Activated CD4-positive, alpha-beta T cell treated with anti-CD3 and anti-CD28 coated beads for 24 hours (primary cell): ENCODE measurements at regions not wholly inside any gene's neighbourhood (a gene's known extent, or its start where the extent isn't known, plus 50 kb on each side); places are given as distances from the start of the nearest gene placed in this dataset.

ENCODE experiments used
- DNase-seq, 2 donors: peaks; one replicate each; pipeline ENCODE4 v3.0.0-alpha.2; 2020; ENCODE audit warnings: low read depth in 2 of 2

DNA sequence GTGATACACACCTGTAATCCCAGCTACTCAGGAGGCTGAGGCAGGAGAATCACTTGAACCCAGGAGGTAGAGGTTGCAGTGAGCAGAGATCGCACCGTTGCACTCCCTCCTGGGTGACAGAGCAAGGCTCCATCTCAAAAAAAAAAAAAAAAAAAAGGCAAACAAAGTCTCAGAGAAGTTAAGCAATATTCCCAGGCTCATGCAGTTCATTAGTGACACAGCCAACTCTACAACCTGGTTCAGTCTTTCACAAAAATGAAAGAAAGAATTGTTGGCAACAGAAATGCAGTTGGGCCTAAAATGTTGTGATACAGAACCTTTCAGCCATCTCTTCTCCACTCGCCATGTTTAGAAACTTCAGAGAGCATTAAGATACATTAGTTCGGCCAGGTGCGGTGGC is 242.1 kb downstream of the LTN1 start:
- DNase-seq: no peak

GRCh38 chr21:28749536-28749935 is 243.1 kb downstream of the LTN1 start:
- no peak for DNase-seq

GRCh38 chr21:28747464-28747863 is 245.2 kb downstream of the LTN1 start:
- DNase-seq: no peak

- no peak for DNase-seq
Measured at GRCh38 chr21:28746166-28746565, 246.5 kb downstream of the LTN1 start.

GRCh38 chr21:28745131-28746016 is 247.3 kb downstream of the LTN1 start:
- peak; percentile 43 to 58 for DNase-seq

- DNase-seq: no peak
Measured at GRCh38 chr21:28743723-28744122, 249.0 kb downstream of the LTN1 start.

- DNase-seq: no peak
Measured at GRCh38 chr21:28742527-28742926, 250.2 kb downstream of the LTN1 start.

DNA sequence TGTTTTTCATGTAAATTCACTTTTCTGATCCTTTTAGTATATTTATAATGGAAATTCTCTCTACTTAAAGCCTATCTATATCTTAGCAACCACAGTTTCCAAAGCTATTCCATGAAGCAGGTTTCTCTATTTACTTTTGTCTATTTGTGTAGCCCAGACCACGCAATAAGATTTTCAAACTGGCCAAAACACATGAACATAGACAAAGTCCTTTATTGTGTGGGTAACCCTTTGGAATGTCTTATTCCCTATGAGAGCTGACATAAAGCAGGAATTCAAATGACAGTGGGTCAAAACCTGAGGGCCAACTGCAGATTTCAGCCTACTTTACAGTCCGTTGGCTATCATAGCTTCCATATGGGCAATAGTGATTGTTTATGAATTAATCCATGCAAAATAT is 252.6 kb downstream of the LTN1 start:
- no peak for DNase-seq

DNA sequence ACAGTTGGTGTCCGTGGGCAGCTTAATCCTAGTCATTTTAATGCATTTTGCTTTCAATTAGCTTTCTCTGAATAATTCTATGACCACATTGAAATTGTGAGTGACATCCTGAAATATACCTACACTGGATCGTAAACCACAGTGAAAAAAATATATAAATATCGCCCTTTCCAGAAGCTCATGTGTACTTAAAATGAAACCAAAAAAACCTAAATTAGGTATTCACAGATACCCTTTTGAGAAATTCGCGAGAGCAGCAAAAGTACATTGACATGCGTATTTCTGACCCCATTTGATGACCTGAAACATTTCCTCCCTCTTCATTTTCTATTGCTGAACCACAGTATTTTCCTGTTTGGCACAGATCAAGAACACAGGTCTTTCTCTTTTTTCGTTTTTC is 253.8 kb downstream of the LTN1 start:
- no peak for DNase-seq

DNA sequence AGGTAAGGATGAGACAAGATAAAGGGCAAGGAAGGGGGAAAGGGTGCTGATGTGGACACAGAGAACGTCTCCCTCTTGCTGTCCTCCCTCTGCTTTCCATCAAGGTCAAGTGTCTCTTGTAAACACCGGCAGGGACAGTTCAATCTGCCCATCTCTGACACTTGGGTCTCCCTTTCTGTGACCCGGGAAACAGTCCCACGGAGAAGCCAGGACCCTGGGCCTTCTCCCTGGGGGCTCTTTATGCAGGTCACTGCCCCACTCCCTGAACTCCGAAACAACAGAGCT is 254.3 kb downstream of the LTN1 start:
- DNase-seq: no peak

DNA sequence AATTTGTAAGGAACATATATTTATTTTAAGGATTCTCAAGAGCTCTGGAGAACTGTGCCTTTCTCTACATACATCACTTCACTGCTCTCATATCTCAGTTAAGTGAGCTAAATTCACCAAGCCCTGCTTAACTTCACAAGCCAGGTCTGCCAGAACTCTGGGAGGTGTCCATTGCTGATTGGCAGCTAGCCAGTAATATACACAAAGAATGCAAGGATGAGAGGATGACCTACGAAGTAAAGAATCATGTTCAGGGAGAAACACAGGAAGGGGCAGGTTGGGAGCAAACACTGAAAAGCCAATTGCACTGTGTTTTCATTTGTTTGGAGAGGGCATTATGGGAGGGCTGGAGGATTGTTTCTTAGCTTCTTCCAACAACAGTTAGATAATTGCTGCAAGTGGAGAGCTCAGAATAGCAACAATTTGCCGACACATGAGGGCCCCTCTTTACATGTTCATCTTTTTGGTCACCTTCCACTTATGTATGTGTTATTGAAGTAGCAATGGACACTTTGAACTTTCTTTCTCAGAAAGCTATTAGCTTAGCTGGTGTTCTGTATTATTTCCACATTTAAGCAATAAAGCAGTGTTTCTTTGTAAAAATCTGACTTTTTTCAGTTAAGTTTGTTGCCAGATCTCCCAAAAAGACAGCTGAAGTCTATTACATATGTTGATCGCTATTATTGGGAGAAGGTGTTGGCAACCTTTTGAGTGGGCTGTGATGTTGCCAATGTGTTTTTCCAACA is 254.8 kb downstream of the LTN1 start:
- DNase-seq: no peak

GRCh38 chr21:28734522-28735175 is 258.0 kb downstream of the LTN1 start:
- no peak for DNase-seq

GRCh38 chr21:28731700-28732321 is 260.9 kb downstream of the LTN1 start:
- no peak for DNase-seq

DNA sequence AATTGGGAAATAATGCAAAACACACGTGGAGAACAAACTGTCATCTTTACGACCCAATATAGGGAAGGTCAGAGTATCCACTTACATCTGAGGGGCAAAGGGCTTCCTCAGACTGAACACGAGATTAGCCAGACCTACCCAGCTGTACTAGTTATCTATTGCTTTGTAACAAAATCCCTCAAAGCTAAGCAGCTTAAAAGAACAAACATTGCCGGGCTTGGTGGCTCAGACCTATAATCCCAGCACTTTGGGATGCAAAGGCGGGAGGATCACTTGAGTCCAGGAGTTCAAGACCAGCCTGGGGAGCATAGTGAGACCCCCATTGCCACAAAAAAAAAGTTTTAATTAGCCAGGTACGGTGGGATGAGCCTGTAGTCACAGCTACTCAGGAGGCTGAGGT is 262.8 kb downstream of the LTN1 start:
- no peak for DNase-seq

GRCh38 chr21:28727809-28728208 is 264.9 kb downstream of the LTN1 start:
- no peak for DNase-seq

GRCh38 chr21:28725396-28725795 is 267.3 kb downstream of the LTN1 start:
- DNase-seq: no peak

- DNase-seq: no peak
Measured at GRCh38 chr21:28723646-28724045, 269.0 kb downstream of the LTN1 start.

DNA sequence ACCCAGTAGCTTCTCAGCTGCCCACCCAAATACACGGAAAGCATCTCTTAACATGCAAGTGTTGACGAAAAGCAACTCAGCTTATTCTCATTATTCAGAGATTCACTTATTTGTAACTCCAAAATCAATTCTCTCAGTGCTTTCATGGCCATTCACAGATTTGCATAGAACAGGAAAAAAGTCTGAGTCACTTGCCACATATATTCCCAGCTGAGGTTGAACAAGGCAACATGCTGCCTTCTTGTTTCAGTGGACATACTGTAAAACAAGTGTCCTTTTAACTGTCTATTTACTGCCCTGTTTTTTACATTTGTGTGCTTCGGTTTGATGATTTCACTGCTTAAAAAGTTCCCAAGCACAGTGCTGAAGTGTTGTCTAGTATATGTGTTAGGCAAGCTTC is 273.0 kb downstream of the LTN1 start:
- DNase-seq: no peak

GRCh38 chr21:28714777-28715464 is 277.8 kb downstream of the LTN1 start:
- no peak for DNase-seq

GRCh38 chr21:28712411-28712810 is 280.3 kb downstream of the LTN1 start:
- DNase-seq: no peak

DNA sequence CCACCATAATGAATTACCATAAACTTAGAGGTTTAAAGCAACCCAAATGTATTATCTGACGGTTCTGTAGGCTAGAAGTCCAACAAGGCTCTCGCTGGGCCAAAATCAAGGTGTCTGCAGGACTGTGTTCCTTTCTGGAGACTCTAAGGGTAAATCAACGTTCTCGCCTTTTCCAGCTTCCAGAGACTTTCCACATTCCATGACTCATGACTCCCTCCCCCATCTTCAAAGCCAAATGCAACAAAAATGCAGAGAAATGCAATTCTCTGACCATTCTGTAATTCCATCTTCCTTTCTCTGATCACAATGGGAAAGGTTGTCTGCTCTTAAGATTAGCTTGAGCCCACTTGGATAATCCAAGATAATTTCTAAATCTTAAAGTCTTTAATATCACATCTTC is 287.1 kb downstream of the LTN1 start:
- no peak for DNase-seq

DNA sequence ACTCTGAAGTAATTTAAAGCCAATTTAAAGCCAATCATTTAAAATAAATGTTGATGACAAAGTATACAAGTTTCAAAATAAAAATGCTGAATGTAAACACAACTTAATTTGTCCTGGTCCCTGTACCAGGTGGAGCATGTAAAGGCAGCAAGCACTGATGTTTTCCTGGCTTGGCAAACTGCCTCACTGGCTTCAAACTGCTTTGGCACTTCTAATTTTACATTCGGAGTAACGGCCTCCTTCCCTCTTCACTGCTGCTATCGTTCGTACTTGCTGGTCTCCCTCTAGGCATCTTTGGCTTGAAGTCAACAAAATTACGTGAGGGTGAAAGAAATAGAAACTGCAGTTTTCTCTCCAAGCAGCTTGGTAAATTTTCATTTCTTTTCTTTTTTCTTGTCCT is 287.9 kb downstream of the LTN1 start:
- no peak for DNase-seq
